ENCODE measurements at regions not wholly inside any gene's neighbourhood (a gene's known extent, or its start where the extent isn't known, plus 50 kb on each side); places are given as distances from the start of the nearest gene placed in this dataset.

DNA sequence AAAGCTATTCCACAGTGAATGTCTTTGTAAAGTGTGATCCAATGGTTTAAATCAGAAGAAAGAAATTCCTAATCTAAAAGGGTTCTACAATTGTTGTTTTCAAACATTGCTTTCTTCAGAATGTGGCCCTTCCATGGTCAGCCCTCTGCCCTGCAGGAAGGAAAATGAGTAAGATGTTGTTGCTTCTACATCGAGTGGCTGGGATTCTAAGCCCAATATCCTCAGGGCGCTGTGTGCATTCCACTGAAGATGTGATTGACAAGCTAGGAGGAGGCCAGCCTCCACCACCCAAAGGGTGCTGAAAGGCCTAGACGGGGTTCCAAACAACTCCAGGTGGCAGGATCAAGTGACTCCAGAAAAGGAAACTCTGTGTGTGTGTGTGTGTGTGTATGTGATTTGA, 316.9 kb upstream of the TSHZ3 start:
- DNase-seq (ENCODE audit: low spot score in 2 of 2) = no peak
- no peak for TF ChIP-seq POLR2A (IDR thresholded peaks at IDR 0.05)
- TF ChIP-seq, protein P1, sequence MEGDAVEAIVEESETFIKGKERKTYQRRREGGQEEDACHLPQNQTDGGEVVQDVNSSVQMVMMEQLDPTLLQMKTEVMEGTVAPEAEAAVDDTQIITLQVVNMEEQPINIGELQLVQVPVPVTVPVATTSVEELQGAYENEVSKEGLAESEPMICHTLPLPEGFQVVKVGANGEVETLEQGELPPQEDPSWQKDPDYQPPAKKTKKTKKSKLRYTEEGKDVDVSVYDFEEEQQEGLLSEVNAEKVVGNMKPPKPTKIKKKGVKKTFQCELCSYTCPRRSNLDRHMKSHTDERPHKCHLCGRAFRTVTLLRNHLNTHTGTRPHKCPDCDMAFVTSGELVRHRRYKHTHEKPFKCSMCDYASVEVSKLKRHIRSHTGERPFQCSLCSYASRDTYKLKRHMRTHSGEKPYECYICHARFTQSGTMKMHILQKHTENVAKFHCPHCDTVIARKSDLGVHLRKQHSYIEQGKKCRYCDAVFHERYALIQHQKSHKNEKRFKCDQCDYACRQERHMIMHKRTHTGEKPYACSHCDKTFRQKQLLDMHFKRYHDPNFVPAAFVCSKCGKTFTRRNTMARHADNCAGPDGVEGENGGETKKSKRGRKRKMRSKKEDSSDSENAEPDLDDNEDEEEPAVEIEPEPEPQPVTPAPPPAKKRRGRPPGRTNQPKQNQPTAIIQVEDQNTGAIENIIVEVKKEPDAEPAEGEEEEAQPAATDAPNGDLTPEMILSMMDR (IDR thresholded peaks at IDR 0.05) = no peak
- H3K4me3 ChIP-seq (ENCODE audit: low read depth, poor library complexity, severe bottlenecking) = no peak overlapping the region
- intact Hi-C loops (cut with DNase I; ENCODE audit: low total_unique reads) = no loop called here
- WGBS, 2 donors = 49 to 51% methylated on average over 3 of the region's 3 CpGs

DNA sequence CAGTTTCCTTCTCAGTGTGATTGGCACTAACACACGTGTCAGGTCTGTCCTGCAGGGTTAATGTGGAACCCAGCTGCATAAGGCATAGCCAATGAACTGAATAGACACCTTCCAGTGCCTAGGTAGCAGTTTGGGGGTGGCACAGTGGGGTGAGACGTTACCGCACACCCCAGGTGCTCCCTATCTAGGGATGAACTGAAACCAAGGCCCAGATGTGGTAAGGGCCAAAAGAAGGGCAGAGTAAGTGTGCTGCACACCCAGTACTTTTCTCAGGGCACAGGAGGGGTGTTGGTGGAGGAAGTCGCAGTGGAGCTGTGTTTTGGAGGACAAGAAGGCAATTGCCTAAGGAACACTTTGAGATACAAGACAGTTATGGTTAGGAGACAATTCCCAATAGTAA, 317.9 kb upstream of the TSHZ3 start:
- WGBS, 2 donors = 95% methylated on average over 4 of the region's 4 CpGs
- intact Hi-C loops (cut with DNase I; ENCODE audit: low total_unique reads) = no loop called here
- no peak for DNase-seq (ENCODE audit: low spot score in 2 of 2)
- TF ChIP-seq, protein P1 (IDR thresholded peaks at IDR 0.05) = no peak
- no peak for TF ChIP-seq POLR2A (IDR thresholded peaks at IDR 0.05)
- H3K4me3 ChIP-seq (ENCODE audit: low read depth, poor library complexity, severe bottlenecking) = no peak overlapping the region

DNA sequence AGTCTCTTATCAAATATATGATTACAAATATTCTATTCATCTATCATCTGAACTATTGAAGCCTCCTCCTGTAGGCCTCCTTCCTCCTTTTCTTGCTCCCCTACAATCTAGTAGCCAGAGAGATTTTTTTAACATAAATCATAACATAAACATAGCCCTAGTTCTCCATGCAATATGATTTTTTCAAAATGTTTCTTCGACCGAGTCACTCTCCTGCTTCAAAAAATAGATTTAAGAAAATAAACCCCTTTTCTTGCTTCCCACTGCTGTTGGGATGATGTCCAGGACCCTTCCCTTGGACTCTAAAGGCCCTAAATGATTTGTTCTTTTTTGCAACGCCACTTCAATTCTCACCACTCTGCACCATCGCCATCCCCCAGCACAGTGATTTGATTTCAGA, 319.7 kb upstream of the TSHZ3 start:
- TF ChIP-seq, protein P1 (IDR thresholded peaks at IDR 0.05) = no peak
- TF ChIP-seq POLR2A (IDR thresholded peaks at IDR 0.05) = no peak
- no peak for DNase-seq (ENCODE audit: low spot score in 2 of 2)
- no peak overlapping the region for H3K4me3 ChIP-seq (ENCODE audit: low read depth, poor library complexity, severe bottlenecking)
- 75 to 95% methylated on average over 4 of the region's 4 CpGs for WGBS, 2 donors
- intact Hi-C loops (cut with DNase I; ENCODE audit: low total_unique reads) = no loop called here

DNA sequence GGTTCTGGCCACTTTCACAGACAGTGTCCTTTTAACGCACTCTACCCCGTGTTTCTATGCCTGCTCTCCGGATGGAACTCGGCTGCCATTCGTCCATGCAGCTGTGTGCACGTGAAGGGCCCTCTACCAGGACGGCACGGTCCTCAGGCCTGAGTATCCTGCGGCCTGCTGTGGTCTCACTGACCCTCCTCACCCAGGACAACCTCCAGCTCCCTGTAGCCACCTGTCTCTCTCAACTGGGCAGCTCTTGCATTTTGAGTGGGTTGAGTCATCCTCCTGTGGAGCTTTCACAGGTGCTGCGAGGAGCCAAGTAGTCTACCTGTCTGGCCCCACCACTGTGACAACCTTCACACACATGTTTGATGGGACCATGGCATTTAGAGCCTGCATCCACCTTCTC, 321.7 kb upstream of the TSHZ3 start:
- no peak for DNase-seq (ENCODE audit: low spot score in 2 of 2)
- H3K4me3 ChIP-seq (ENCODE audit: low read depth, poor library complexity, severe bottlenecking) = no peak overlapping the region
- intact Hi-C loops (cut with DNase I; ENCODE audit: low total_unique reads) = no loop called here
- TF ChIP-seq, protein P1 (IDR thresholded peaks at IDR 0.05) = no peak
- no peak for TF ChIP-seq POLR2A (IDR thresholded peaks at IDR 0.05)
- WGBS, 2 donors = 91 to 92% methylated on average over 10 of the region's 10 CpGs

DNA sequence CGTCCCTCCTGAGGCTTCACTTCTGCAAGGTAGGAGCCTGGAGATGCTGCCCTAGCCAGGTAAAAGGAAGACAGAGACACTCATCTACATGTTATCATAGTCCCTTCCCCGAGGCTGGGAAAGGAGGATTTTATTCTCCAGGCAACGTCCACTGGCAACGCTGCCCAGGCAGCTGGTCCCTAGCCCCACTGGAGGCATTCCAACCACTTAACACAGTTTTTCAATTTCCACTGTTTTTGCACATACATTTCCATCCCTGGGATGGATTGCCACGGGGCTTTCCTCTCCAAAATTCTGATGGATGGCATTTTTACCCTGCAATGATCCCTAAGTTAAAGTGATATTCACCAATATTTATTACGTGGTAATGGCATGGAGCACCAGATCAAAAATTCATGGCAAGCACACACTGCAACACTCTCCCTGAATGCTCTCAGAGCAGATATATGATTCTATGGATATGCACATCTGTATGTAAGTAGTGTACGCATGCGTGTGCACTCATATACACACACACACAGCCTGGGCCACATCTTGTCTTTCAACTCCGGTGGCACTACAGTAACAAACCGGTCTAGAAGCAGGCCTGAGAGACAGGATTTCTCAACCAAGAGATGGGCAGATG, 322.3 kb upstream of the TSHZ3 start:
- no peak for DNase-seq (ENCODE audit: low spot score in 2 of 2)
- WGBS, 2 donors = 84 to 87% methylated on average over 10 of the region's 10 CpGs
- intact Hi-C loops (cut with DNase I; ENCODE audit: low total_unique reads) = no loop called here
- H3K4me3 ChIP-seq (ENCODE audit: low read depth, poor library complexity, severe bottlenecking) = no peak overlapping the region
- TF ChIP-seq POLR2A (IDR thresholded peaks at IDR 0.05) = no peak
- TF ChIP-seq, protein P1 (IDR thresholded peaks at IDR 0.05) = no peak
